HG03159 (cell line): ENCODE measurements at regions not wholly inside any gene's neighbourhood (a gene's known extent, or its start where the extent isn't known, plus 50 kb on each side); places are given as distances from the start of the nearest gene placed in this dataset.
"Not testable (repeated sequence)": the region's sequence is repeated elsewhere in the genome, so short reads cannot be mapped to it uniquely, and the experiment has no call there.

Experiments
- ATAC-seq: cut with Tn5 transposase; IDR thresholded peaks from one replicate; pipeline ENCODE4 v1.9.1; 2021; ENCODE audit warnings: mild to moderate bottlenecking, moderate library complexity; ENCODE audit not compliant: unreplicated experiment

GRCh38 chr10:23869548-23869947 lies 339.4 kb upstream of the KIAA1217 start:
- no peak for ATAC-seq

DNA sequence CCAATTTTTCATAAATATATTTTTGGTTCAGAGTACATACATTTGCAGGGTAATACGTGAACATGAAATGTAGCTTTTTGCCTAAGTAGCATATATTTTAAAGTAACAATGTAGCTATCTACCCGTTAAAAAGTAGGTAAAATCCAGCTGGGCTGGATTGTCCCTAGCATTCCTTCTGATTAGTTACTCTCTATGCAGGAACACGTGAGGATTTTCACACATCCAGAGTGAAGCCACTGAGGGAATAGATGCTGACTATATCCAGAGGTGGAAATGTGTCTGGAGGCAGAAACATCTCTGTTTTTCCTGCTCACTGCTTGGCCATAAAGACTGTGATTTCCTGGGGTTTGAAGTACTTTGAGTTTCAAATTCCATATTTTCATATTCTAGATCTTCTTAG lies 338.9 kb upstream of the KIAA1217 start:
- no peak for ATAC-seq

GRCh38 chr10:23870651-23871610 lies 338.0 kb upstream of the KIAA1217 start:
- ATAC-seq = no peak

DNA sequence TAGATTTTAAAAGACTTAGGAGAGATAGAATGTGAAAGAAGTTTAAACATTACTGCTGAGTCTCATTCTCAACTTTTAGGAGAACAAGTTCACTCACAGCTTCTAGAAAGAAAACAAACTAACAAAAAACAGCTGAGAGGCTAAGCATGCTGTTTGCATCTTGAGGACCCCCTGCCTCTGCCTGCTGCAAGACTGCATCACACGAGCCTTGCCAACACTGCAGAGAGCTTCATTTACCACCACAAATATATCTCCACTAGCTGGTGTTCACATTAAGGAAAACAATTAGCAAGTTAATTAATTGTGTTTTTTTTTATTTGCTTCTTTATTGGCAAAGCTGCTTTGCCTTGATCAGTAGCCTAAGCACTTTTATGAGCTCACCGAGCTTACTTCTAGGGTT lies 336.6 kb upstream of the KIAA1217 start:
- no peak for ATAC-seq

DNA sequence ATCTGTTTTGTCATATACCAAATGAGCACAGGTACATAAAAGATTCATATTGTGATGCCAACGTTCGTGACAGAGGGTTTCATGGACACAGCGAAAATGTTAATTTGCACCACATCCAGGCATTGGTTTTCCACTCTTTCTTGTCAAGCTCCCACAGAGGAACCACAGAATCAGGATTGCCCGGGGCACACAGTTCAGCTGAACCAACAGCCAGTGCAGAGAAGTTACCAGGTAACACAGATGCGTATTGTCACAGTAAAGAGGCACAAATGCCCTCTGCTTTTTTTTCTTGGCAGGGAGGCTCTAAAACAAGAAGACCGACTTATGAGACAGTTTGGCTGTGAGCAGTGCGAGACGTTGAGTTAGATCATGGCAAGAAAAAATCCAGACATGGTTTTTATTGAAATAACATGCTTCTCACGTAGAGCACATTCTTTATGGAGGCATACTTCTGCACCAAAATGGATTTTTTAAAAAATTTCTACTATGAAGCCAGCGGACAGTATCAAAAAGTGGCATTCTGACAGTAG lies 331.1 kb upstream of the KIAA1217 start:
- ATAC-seq = no peak

GRCh38 chr10:23884670-23885069 lies 324.3 kb upstream of the KIAA1217 start:
- no peak for ATAC-seq

DNA sequence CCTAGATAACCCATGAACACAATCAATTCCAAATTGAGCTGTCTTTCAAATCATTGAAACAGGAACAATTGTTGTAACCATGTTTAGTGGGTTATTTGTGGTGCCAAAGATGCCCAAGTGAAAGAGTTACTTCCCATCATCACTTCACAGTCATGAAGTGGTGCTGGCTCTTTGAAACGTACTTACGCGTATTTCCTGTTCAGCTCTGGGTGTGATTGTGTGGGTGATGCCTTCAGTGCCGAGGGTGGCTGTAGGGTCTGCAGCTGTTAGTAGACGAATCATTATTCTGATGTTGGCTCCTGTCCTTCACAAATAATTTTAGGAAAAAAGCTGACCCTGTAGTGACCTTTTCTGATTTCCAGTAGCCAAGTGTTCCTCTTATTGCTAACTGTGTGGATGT lies 323.1 kb upstream of the KIAA1217 start:
- ATAC-seq = no peak

- ATAC-seq = no peak
These were observed 322.6 kb upstream of the KIAA1217 start for GRCh38 chr10:23886355-23886754.

DNA sequence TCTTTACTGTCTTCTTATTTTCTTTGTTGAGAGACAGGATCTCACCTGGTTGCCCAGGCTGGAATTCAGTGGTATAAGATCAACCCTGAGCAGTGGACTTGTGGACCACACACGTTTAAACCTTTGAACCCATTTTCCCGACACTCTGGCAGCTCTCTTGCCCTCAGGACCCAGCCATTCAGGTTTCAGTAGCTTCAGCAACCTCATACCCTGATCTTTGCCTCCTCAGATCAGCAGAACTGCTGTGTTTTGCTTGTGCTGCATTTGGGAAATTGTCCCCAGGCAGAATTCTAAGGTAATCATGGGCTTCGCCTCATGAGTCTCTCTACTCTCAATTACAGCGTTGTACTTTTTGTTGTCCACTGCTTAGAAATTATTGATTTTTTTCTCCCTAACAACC lies 317.6 kb upstream of the KIAA1217 start:
- no peak for ATAC-seq

DNA sequence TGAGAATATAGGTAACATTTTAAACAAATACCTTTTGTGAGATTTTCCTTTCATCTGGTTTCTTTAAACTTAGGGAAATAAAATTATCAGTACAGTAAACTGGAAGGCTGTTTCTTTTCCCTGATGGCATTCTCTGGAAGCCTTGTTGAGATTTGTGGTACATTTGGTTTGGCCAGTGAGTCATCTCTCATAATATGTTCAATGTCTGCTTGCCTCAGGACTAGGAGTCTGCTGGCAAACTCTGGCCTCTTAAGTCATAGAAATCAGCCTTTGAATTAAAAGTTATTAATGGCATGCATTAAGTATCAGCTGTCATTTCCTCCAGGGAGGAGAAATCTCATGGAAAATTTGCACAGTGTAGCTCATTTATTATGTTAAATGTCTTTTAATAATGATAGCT lies 316.6 kb upstream of the KIAA1217 start:
- no peak for ATAC-seq

DNA sequence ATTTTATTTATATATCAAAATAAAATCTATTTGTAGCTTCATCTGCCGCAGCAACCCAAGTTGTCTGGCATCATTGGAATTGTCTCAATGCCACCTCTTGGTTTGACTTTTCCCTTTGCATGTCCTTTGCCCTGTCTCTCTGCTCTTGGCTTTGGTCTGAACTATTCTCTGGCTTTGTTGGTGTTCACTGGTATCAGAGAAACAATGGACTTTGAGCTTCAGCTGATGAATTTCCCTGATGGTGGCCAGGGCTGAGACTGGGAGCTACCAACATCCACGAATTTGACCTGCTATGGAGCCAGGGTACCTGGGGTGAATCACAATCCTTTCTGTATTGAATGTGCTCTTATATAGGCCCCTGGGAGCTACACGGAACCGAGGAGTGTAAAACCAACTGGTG lies 311.7 kb upstream of the KIAA1217 start:
- no peak for ATAC-seq

DNA sequence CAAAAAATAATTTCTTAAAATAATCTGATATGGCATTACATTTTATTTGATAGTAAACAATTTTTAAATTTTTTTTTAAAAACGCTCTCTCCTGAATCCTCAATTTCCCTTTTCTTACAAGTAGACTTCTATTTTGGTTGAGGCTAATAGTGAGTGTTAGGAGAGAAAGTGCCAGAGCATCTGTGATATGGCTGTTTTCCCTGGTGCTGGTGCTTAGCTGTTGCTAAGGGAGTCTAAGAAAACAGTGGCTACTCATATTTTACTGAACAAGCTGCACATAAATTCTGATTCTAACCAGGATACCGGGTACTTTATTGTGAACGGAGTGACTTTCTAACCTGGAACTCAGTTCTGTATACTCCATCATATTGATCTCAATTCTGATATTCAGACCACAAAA lies 311.1 kb upstream of the KIAA1217 start:
- no peak for ATAC-seq

DNA sequence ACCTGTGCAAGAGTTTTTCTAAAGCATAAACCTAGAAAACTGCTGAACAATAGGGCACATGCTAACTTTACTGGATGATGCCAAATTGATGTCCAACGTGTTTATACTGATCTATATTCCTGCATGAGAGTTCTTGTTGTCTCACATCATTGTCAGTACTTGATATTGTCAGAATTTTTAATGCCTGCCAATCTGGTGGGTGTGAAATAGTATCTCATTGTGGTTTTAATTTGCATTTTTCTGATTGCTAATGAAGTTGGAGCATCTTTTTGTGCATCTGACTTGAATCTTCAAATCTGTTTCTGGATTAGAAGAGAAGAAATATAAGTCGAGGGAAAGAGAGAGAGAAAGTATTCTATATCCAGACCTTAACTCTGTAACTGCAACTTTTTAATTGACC lies 309.8 kb upstream of the KIAA1217 start:
- no peak for ATAC-seq

DNA sequence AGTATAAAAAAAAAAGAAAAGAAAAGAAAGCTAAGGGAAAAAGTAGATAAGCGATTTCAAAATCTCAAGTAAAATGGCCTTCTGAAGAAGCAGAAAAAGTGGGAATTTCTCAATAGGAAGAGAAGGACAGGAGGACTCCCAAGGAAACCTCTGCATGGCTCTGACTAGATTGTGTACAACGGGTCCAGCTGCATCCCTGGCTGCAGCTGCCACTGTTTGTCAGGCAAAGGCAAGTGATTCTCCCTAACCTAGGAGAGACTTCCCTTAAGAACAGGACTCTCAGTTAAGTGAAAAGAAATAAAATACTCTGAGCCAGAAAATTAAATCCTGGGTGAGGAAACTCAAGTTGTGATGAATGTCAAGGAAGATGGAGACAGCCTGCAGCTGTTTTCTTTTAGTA lies 298.6 kb upstream of the KIAA1217 start:
- ATAC-seq = no peak

DNA sequence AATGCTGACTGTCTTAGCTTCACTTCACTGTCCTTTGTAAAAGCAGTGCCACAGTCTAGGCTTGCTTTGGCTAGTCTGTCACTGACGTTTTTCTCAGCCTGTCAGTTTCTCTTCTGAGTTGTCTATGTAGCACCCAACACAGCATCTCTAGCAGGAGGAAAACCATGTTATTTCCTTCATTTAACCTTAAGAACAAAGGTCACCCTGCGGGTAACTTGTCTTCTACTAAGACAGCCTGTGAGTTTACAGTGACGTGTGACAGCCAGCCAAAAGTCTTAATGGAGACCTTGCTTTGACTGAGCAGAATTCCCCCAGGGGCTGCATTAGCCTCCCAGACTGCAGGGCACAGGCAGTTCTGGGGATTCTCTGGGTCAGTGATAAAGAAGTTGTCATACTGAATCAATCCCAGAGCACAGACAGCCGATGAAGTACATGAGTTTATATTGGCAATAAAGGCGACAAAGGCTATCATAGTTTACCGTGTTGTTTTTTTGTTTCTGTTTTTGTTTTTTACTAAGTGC lies 296.0 kb upstream of the KIAA1217 start:
- ATAC-seq = no peak

DNA sequence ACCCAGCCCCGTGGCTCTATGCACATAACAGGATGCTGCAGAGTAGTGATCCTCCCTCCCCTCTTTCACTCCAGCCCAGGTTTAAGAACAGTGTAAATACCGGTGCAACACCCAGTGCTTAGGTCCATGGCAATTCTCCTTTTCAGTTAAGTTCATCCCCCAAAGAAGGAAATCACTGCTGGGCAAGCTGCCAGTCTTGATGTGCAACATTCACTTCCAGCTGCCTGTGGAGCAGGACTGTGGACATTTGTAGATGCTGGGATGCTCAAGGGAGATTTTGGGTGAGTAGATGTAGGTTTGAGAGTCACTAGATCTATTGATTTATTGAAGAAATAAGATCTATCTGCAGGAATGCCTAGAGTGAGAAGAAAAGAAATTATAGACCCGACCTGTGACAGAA lies 294.3 kb upstream of the KIAA1217 start:
- ATAC-seq = no peak

- ATAC-seq = no peak
These were observed 291.6 kb upstream of the KIAA1217 start for GRCh38 chr10:23917251-23917840.

DNA sequence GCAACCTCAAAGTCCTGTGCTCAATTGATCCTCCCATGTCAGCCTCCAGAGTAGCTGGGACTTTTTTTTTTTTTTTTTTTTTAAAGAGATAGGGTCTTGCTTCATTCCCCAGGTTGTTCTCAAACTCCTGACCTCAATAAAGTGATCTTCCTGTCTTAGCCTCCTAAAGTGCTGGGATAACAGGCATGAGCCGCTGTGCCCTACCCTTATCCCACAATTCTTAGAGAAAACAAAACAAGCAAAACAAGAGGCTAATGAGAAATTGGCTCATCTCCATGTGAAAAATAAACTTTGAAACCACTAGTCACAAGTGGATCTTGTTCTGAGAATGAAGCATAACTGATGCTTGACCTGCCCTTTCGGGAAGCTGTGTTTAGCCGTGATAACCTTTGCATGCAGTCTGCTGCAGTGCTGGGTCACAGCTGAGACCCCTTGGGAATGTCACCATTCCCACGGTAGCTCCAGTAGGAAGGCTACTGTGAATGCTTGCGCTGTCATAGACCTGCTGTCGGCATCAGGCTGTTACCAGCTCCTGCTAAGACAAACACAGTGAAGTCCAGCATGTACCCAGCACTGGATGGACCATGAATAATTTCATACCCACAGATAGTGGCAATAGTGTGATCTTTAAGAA lies 290.7 kb upstream of the KIAA1217 start:
- ATAC-seq = no peak

DNA sequence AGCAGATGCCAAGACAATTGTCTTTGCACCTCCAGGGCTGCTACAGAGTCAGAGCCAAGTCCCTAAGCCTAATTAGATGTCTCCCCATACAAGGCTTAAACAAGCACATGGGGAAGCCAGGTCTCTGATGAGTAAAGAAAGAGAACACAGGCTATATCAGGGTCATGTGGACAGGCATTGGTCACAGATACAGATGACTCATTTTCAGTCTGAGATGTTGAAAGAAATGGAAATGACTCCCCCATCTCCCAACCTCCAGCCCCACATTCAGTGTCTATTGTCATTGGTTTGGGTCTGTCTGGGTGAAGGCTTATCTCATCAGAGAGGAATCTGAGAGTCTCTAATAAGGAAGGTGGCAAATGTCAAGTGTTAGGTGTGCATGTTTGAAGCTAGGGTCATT lies 290.1 kb upstream of the KIAA1217 start:
- no peak for ATAC-seq

- ATAC-seq = no peak
These were observed 281.2 kb upstream of the KIAA1217 start for GRCh38 chr10:23927576-23928325.

- not testable (repeated sequence) for ATAC-seq
These were observed 274.9 kb upstream of the KIAA1217 start for GRCh38 chr10:23934023-23934422.
